Hepatocyte (in vitro differentiated cells): ENCODE measurements at regions not wholly inside any gene's neighbourhood (a gene's known extent, or its start where the extent isn't known, plus 50 kb on each side); places are given as distances from the start of the nearest gene placed in this dataset.

Experiments
- DNase-seq: peaks from one replicate; pipeline ENCODE4 v3.0.0-alpha.2; 2016; ENCODE audit warnings: low spot score
- H2AFZ ChIP-seq: fragments of 200-600 bp; sonication (generic); 2 replicates; pipeline ENCODE4 v1.6.0; 2016; ENCODE audit warnings: antibody characterized with exemption, mild to moderate bottlenecking
- H3K27ac ChIP-seq: fragments of 200-600 bp; sonication (generic); 2 replicates; pipeline ENCODE4 v1.5.1; 2016; ENCODE audit warnings: mild to moderate bottlenecking
- H3K27me3 ChIP-seq: fragments of 200-600 bp; sonication (generic); 2 replicates; pipeline ENCODE4 v1.6.1; 2016
- H3K36me3 ChIP-seq: fragments of 200-600 bp; sonication (generic); replicated peaks from 2 replicates; pipeline ENCODE4 v1.5.1; 2016; ENCODE audit warnings: low read depth; ENCODE audit not compliant: insufficient read depth
- H3K4me1 ChIP-seq: fragments of 200-600 bp; sonication (generic); 2 replicates; pipeline ENCODE4 v1.5.1; 2016; ENCODE audit warnings: mild to moderate bottlenecking, moderate library complexity; ENCODE audit not compliant: insufficient read depth
- H3K4me2 ChIP-seq: fragments of 200-600 bp; sonication (generic); 2 replicates; pipeline ENCODE4 v1.6.0; 2016
- H3K4me3 ChIP-seq: fragments of 200-600 bp; sonication (generic); 2 replicates; pipeline ENCODE4 v1.5.1; 2016; ENCODE audit warnings: mild to moderate bottlenecking
- H3K79me2 ChIP-seq: fragments of 200-600 bp; sonication (generic); 2 replicates; pipeline ENCODE4 v1.6.0; 2017; ENCODE audit warnings: mild to moderate bottlenecking
- H3K9me2 ChIP-seq: fragments of 200-600 bp; sonication (generic); replicated peaks from 2 replicates; pipeline ENCODE4 v1.6.0; 2017; ENCODE audit warnings: mild to moderate bottlenecking; ENCODE audit not compliant: insufficient read depth
- H3K9me3 ChIP-seq: fragments of 200-600 bp; sonication (generic); 2 replicates; pipeline ENCODE4 v1.5.1; 2016; ENCODE audit warnings: low read depth, mild to moderate bottlenecking
- H4K20me1 ChIP-seq: fragments of 200-600 bp; sonication (generic); 2 replicates; pipeline ENCODE4 v1.6.0; 2016; ENCODE audit warnings: mild to moderate bottlenecking; ENCODE audit not compliant: insufficient read depth, poor library complexity, severe bottlenecking
- CTCF ChIP-seq: fragments of 200-600 bp; sonication (generic); IDR thresholded peaks from 2 replicates; pipeline ENCODE4 v1.5.1; 2016; ENCODE audit warnings: antibody characterized with exemption, mild to moderate bottlenecking; ENCODE audit not compliant: poor library complexity
- EZH2 ChIP-seq: fragments of 200-600 bp; sonication (generic); IDR thresholded peaks from 2 replicates; pipeline ENCODE4 v1.6.1; 2016; ENCODE audit warnings: antibody characterized with exemption, mild to moderate bottlenecking, borderline replicate concordance
- EZH2phosphoT487 ChIP-seq: fragments of 200-600 bp; sonication (generic); IDR thresholded peaks from one replicate; pipeline ENCODE4 v1.6.1; 2018; ENCODE audit warnings: antibody characterized with exemption, mild to moderate bottlenecking, low read depth, moderate library complexity; ENCODE audit not compliant: unreplicated experiment, severe bottlenecking
- WGBS: methylation state at CpG from one replicate; pipeline ENCODE4 v1.1.6; 2016; ENCODE audit warnings: low lambda C conversion rate; ENCODE audit errors: missing lambda C conversion rate; 5-methylcytosine and 5-hydroxymethylcytosine counted together

GRCh38 chr6:16852671-16853070, 91.4 kb upstream of the ATXN1 start:
- Histone ChIP-seq H3K27ac (no peak overlapping the region), H3K4me1 (peaks cover 20% of the 10 kb centered on the region), H3K79me2 (no peaks in the 10 kb centered on the region), H3K27me3 (no peaks in the 10 kb centered on the region), H3K9me3 (no peaks in the 10 kb centered on the region), H3K4me2 (no peak overlapping the region), H3K4me3 (no peak overlapping the region), H2AFZ (no peak overlapping the region), H3K36me3 (no peaks in the 10 kb centered on the region), H4K20me1 (no peaks in the 10 kb centered on the region), H3K9me2 (no peaks in the 10 kb centered on the region)
- no peak for TF ChIP-seq EZH2phosphoT487
- TF ChIP-seq CTCF = no peak
- TF ChIP-seq EZH2 = no peak
- WGBS = 87% methylated on average over 6 of the region's 6 CpGs
- no peak for DNase-seq

DNA sequence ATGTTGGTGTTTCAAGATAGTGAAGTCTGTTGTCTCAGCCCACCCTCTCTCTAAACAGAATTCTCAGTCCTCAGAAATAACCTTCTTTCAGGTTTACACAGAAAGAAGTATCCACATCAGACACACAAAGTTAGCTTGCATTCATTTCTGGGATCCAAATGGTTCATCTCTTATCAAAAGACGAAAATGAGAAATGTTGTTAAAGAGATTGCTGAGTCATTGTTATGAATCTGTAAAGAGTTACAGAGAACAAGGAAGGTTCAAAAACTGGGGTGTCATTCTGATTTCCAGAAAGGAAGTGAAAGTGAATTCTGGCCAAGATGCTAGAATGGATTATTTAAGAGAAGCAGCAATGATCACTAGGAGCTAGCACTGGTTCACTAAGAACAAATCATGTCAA, 90.5 kb upstream of the ATXN1 start:
- Histone ChIP-seq H3K4me2 (no peak overlapping the region), H3K9me2 (no peaks in the 10 kb centered on the region), H3K79me2 (no peaks in the 10 kb centered on the region), H2AFZ (no peak overlapping the region), H3K27me3 (no peaks in the 10 kb centered on the region), H3K9me3 (no peaks in the 10 kb centered on the region), H3K36me3 (no peaks in the 10 kb centered on the region), H3K4me3 (no peak overlapping the region), H3K4me1 (peaks cover 20% of the 10 kb centered on the region), H4K20me1 (no peaks in the 10 kb centered on the region), H3K27ac (no peak overlapping the region)
- TF ChIP-seq EZH2phosphoT487 (no peak), CTCF (no peak), EZH2 (no peak)
- DNase-seq = no peak
- 79% methylated on average over 1 of the region's 1 CpG for WGBS

GRCh38 chr6:16851044-16851540, 89.8 kb upstream of the ATXN1 start:
- no peak overlapping the region for H3K4me2 ChIP-seq
- no peaks in the 10 kb centered on the region for H3K9me2 ChIP-seq
- no peak overlapping the region for H2AFZ ChIP-seq
- H3K27me3 ChIP-seq = no peaks in the 10 kb centered on the region
- H3K9me3 ChIP-seq = no peaks in the 10 kb centered on the region
- TF ChIP-seq CTCF = no peak
- no peak for TF ChIP-seq EZH2
- TF ChIP-seq EZH2phosphoT487 = no peak
- no peaks in the 10 kb centered on the region for H3K36me3 ChIP-seq
- peaks cover 20% of the 10 kb centered on the region for H3K4me1 ChIP-seq
- no peak overlapping the region for H3K4me3 ChIP-seq
- 89% methylated on average over 3 of the region's 3 CpGs for WGBS
- no peaks in the 10 kb centered on the region for H4K20me1 ChIP-seq
- DNase-seq = no peak
- no peaks in the 10 kb centered on the region for H3K79me2 ChIP-seq
- H3K27ac ChIP-seq = no peak overlapping the region

DNA sequence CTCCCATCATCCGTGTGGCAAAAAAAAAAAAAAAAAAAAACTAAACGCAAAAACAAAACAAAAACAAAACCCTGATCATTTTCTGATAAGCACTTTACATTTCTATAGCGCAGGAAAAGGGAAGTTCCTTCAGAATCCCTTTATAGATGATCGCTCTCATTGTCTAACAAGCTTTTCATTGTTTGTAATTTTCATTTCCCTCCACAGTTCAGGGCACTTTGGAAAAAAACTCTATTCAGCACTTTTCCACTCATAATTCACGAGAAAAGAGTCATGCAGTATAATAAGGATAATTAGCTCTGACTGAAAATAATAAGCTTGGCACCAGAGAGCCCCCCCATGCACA, 89.4 kb upstream of the ATXN1 start:
- peaks cover 20% of the 10 kb centered on the region for H3K4me1 ChIP-seq
- no peak overlapping the region for H3K4me3 ChIP-seq
- no peaks in the 10 kb centered on the region for H3K79me2 ChIP-seq
- 86% methylated on average over 5 of the region's 5 CpGs for WGBS
- no peaks in the 10 kb centered on the region for H3K27me3 ChIP-seq
- H3K9me2 ChIP-seq = no peaks in the 10 kb centered on the region
- no peak for DNase-seq
- H3K4me2 ChIP-seq = no peak overlapping the region
- H2AFZ ChIP-seq = no peak overlapping the region
- H4K20me1 ChIP-seq = no peaks in the 10 kb centered on the region
- TF ChIP-seq CTCF (no peak), EZH2 (no peak), EZH2phosphoT487 (no peak)
- H3K36me3 ChIP-seq = no peaks in the 10 kb centered on the region
- no peak overlapping the region for H3K27ac ChIP-seq
- no peaks in the 10 kb centered on the region for H3K9me3 ChIP-seq
